ENCODE measurements at regions not wholly inside any gene's neighbourhood (a gene's known extent, or its start where the extent isn't known, plus 50 kb on each side); places are given as distances from the start of the nearest gene placed in this dataset.

DNA sequence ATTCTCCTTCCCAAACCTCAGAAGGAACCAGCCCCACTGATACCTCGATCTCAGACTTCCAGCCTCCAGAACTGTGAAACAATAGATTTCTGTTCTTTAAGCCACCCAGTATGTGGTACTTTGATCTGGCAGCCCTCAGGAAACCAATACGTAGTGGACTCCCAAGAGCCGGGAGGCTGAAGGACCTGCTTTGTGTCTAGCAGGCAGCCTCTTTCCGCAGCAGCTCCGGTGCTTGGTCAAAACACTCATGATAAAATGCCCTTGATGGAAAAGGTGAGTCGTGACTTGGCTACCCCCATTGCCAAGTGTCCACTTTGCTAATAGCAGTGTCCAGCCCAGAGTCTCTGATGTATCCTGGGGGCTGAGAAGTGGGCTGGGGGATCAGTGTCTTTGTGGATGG lies 158.8 kb upstream of the TMTC4 start:
- no peak overlapping the region for H3K4me3 ChIP-seq (ENCODE audit: low read depth, low read length)
- H3K36me3 ChIP-seq (ENCODE audit: control insufficient read depth, insufficient read depth, low read length) = no peaks in the 10 kb centered on the region
- TF ChIP-seq, protein P1, sequence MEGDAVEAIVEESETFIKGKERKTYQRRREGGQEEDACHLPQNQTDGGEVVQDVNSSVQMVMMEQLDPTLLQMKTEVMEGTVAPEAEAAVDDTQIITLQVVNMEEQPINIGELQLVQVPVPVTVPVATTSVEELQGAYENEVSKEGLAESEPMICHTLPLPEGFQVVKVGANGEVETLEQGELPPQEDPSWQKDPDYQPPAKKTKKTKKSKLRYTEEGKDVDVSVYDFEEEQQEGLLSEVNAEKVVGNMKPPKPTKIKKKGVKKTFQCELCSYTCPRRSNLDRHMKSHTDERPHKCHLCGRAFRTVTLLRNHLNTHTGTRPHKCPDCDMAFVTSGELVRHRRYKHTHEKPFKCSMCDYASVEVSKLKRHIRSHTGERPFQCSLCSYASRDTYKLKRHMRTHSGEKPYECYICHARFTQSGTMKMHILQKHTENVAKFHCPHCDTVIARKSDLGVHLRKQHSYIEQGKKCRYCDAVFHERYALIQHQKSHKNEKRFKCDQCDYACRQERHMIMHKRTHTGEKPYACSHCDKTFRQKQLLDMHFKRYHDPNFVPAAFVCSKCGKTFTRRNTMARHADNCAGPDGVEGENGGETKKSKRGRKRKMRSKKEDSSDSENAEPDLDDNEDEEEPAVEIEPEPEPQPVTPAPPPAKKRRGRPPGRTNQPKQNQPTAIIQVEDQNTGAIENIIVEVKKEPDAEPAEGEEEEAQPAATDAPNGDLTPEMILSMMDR (IDR thresholded peaks at IDR 0.05; ENCODE audit: insufficient read depth, low read depth, low read length) = no peak
- no peak for DNase-seq (ENCODE audit: low read depth)
- CTCF ChIA-PET = no interaction called here
- H3K27me3 ChIP-seq (ENCODE audit: control insufficient read depth, insufficient read depth, low read length) = no peaks in the 10 kb centered on the region
- POLR2A ChIA-PET = no interaction called here

DNA sequence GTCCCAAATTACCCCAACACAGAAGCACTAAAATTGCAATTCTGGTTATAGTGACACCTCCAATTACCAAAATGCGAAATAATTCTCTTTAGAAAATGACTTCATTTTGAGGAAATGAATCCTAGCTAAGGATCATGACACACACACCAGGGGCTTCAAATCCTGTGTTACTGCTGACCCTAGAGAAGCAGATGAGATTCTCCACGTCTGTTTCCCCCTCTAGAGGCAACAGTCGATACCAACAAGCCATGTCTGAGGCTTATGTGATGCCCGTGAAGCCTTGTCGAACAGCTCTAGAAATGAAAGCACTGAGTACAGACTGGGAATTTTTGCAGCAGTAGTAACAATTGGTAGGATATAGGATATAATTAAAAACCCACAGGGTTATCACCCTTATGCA lies 153.6 kb upstream of the TMTC4 start:
- TF ChIP-seq, protein P1 (IDR thresholded peaks at IDR 0.05; ENCODE audit: insufficient read depth, low read depth, low read length) = no peak
- Histone ChIP-seq H3K4me3 (ENCODE audit: low read depth, low read length) (no peak overlapping the region), H3K36me3 (ENCODE audit: control insufficient read depth, insufficient read depth, low read length) (no peaks in the 10 kb centered on the region), H3K27me3 (ENCODE audit: control insufficient read depth, insufficient read depth, low read length) (no peaks in the 10 kb centered on the region)
- POLR2A ChIA-PET = no interaction called here
- DNase-seq (ENCODE audit: low read depth) = no peak
- CTCF ChIA-PET = no interaction called here

DNA sequence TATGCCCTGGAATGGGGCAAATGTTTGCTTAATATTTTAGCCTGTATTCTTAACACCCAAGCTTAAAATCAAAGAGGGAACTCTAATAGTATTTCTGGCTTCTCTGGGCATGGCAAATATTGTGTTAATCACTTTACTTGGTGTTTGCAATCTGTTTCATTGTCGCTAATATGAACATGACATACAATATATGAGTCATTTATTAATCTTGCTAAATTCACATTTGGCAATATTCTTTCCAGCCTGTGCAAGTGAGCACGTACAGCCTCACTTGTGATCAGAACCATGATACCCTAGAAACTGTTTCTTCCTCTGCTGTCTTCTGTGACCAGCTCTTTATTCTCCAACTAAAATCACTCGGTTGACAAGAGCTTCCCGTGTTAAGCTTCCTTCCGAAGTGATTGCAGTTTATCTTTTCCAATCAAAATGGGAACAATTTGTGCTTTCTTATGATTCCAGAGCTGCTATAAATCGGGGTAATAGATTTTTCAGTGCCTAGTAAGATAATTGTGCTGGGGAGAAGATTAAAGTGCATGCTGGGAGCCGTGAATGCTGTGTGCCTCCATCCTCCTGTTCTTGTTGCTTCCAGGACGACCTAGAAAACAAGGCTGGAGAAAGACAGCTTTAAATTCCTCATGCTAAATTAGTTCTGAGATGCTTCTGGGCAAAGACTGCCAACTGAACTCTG lies 153.0 kb upstream of the TMTC4 start:
- no peak overlapping the region for H3K4me3 ChIP-seq (ENCODE audit: low read depth, low read length)
- H3K36me3 ChIP-seq (ENCODE audit: control insufficient read depth, insufficient read depth, low read length) = no peaks in the 10 kb centered on the region
- ChIA-PET POLR2A (no interaction called here), CTCF (no interaction called here)
- DNase-seq (ENCODE audit: low read depth) = no peak
- no peaks in the 10 kb centered on the region for H3K27me3 ChIP-seq (ENCODE audit: control insufficient read depth, insufficient read depth, low read length)
- TF ChIP-seq, protein P1 (IDR thresholded peaks at IDR 0.05; ENCODE audit: insufficient read depth, low read depth, low read length) = no peak

DNA sequence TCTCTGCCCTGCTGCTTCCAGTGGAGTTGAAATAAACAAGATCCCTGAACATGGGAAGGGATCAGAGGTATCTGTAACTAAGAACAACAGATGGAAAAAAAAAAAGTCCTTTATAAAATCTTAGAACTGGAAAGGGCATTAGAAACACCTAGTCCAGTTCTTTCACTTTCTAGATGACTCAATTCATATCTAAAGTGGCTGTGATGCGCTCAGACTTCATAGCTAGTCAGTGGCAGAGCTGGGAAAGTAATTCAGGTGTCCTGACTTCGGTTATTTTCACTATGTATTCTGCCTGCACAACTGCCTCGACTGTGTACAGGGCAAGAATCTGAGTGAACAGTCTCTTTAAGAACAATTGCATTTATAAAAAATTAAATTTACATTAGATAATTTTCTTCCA lies 151.8 kb upstream of the TMTC4 start:
- H3K27me3 ChIP-seq (ENCODE audit: control insufficient read depth, insufficient read depth, low read length) = no peaks in the 10 kb centered on the region
- no peak overlapping the region for H3K4me3 ChIP-seq (ENCODE audit: low read depth, low read length)
- no peaks in the 10 kb centered on the region for H3K36me3 ChIP-seq (ENCODE audit: control insufficient read depth, insufficient read depth, low read length)
- TF ChIP-seq, protein P1 (IDR thresholded peaks at IDR 0.05; ENCODE audit: insufficient read depth, low read depth, low read length) = no peak
- no peak for DNase-seq (ENCODE audit: low read depth)
- ChIA-PET CTCF (interaction anchor here (0.6 kb wide), 1 partner anchor 1500 kb away, joined by 5 read pairs; no protein-coding TSS in a partner anchor), POLR2A (no interaction called here)

DNA sequence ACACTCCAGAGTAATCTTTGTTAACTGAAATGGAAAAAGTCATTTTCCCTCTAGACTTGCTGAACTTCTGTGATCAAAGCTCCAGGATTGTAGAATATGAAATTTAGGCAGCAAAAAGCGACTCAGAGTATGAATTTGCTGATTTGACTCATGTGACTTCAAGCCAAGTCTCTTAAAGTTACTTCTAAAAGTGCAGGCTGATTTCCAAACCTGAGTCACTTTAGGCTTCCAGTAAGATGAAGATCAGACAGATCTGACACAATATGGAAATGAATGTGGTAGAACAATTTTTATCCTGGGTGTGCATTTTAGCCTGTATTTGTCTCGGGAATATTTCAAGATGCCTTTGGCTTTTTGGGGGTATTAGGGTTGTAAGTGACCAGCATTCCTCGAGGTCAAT lies 151.0 kb upstream of the TMTC4 start:
- CTCF ChIA-PET = no interaction called here

More for the DNA sequence above, 151.0 kb upstream of the TMTC4 start:
- no peaks in the 10 kb centered on the region for H3K27me3 ChIP-seq (ENCODE audit: control insufficient read depth, insufficient read depth, low read length)
- H3K4me3 ChIP-seq (ENCODE audit: low read depth, low read length) = no peak overlapping the region
- TF ChIP-seq, protein P1 (IDR thresholded peaks at IDR 0.05; ENCODE audit: insufficient read depth, low read depth, low read length) = no peak
- POLR2A ChIA-PET = no interaction called here
- DNase-seq (ENCODE audit: low read depth) = no peak
- no peaks in the 10 kb centered on the region for H3K36me3 ChIP-seq (ENCODE audit: control insufficient read depth, insufficient read depth, low read length)

Measured in BJ (cell line).